IMR-90 (cell line): ENCODE measurements at regions not wholly inside any gene's neighbourhood (a gene's known extent, or its start where the extent isn't known, plus 50 kb on each side); places are given as distances from the start of the nearest gene placed in this dataset.

Experiments
- BHLHE40 ChIP-seq: fragments of 150-350 bp; IDR thresholded peaks from 2 replicates; pipeline ENCODE4 v1.6.1; 2016; ENCODE audit warnings: mild to moderate bottlenecking, low read depth, low read length
- POLR2A ChIP-seq: IDR thresholded peaks from 2 replicates; pipeline ENCODE4 v1.6.1; 2012; ENCODE audit warnings: mild to moderate bottlenecking, low read depth, low read length
- RAD21 ChIP-seq: IDR thresholded peaks from 2 replicates; pipeline ENCODE4 v1.6.1; 2012; ENCODE audit warnings: low read length, improper control_type of control experiment
- RCOR1 ChIP-seq: IDR thresholded peaks from 2 replicates; pipeline ENCODE4 v1.6.1; 2012; ENCODE audit warnings: mild to moderate bottlenecking, low read length, improper control_type of control experiment; ENCODE audit not compliant: insufficient replicate concordance
- TF ChIP-seq, protein P1 (sequence below): conservative IDR thresholded peaks from 2 replicates; pipeline ENCODE4 v1.5.1; 2012; ENCODE audit warnings: mild to moderate bottlenecking, low read depth, low read length, improper control_type of control experiment
- TF ChIP-seq, protein P2 (sequence below): fragments of 150-350 bp; IDR thresholded peaks from 2 replicates; pipeline ENCODE4 v1.6.1; 2016; ENCODE audit warnings: low read depth, mild to moderate bottlenecking, low read length, moderate library complexity, borderline replicate concordance

DNA sequence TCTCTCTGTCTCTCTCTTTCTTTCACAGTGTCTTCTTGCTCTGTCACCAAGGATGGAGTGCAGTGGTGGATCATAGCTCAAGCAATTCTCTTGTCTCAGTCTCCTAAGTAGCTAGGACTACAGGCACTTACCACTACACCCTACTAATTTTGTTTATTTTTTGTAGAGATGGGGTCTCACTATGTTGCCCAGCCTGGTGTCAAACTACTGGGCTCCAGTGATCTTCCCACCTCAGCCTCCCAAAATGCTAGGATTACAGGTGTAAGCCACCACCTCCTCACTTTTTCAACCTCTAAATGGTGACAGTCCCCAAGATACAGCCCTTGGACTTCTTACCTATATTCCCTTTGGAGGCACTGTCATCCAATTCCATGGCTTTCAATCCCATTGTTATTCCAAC is 50.5 kb upstream of the PUM1 start:
- TF ChIP-seq, protein P1, sequence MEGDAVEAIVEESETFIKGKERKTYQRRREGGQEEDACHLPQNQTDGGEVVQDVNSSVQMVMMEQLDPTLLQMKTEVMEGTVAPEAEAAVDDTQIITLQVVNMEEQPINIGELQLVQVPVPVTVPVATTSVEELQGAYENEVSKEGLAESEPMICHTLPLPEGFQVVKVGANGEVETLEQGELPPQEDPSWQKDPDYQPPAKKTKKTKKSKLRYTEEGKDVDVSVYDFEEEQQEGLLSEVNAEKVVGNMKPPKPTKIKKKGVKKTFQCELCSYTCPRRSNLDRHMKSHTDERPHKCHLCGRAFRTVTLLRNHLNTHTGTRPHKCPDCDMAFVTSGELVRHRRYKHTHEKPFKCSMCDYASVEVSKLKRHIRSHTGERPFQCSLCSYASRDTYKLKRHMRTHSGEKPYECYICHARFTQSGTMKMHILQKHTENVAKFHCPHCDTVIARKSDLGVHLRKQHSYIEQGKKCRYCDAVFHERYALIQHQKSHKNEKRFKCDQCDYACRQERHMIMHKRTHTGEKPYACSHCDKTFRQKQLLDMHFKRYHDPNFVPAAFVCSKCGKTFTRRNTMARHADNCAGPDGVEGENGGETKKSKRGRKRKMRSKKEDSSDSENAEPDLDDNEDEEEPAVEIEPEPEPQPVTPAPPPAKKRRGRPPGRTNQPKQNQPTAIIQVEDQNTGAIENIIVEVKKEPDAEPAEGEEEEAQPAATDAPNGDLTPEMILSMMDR = no peak
- TF ChIP-seq RCOR1 (no peak), RAD21 (no peak), BHLHE40 (no peak), POLR2A (no peak)
- TF ChIP-seq, protein P2, sequence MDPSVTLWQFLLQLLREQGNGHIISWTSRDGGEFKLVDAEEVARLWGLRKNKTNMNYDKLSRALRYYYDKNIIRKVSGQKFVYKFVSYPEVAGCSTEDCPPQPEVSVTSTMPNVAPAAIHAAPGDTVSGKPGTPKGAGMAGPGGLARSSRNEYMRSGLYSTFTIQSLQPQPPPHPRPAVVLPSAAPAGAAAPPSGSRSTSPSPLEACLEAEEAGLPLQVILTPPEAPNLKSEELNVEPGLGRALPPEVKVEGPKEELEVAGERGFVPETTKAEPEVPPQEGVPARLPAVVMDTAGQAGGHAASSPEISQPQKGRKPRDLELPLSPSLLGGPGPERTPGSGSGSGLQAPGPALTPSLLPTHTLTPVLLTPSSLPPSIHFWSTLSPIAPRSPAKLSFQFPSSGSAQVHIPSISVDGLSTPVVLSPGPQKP = no peak
